Naive thymus-derived CD8-positive, alpha-beta T cell (primary cell): ENCODE measurements at regions not wholly inside any gene's neighbourhood (a gene's known extent, or its start where the extent isn't known, plus 50 kb on each side); places are given as distances from the start of the nearest gene placed in this dataset.
A peak's percentile ranks its signal among the peaks of the same experiment; 100 is the strongest.

Experiments
- ATAC-seq, 2 donors: fragments of 150-1000 bp; cut with Tn5 transposase in 1 of 2; sonication (Bioruptor Pico), chemical (Tn5 transposase) in 1 of 2; 1 replicate in 1 of 2; 2 replicates in 1 of 2; pipeline ENCODE4 v1.10.0; 2021; ENCODE audit warnings: mild to moderate bottlenecking in 2 of 2, moderate library complexity in 2 of 2
- POLR2A ChIA-PET: fragments of 350-600 bp; sonication (Branson Sonifier 250); formaldehyde crosslinking; loops from one replicate; lab custom pipeline; 2021; ENCODE audit warnings: antibody characterized with exemption; lab: Charles Lee
- DNase-seq, 10 donors: peaks; one replicate each; pipeline versions ENCODE4 v3.0.0 to v3.0.0-alpha.2; 2020 to 2022
- H3K27ac Mint-ChIP-seq, 10 donors: one replicate each; pipeline ENCODE4 v1.8.0; 2020 to 2022; ENCODE audit warnings: mild to moderate bottlenecking in 10 of 10, mixed read lengths in 10 of 10, moderate library complexity in 4 of 10, inconsistent platforms in 1 of 10
- H3K27me3 Mint-ChIP-seq, 5 donors: one replicate each; pipeline ENCODE4 v1.8.0; 2021 to 2022; ENCODE audit warnings: mixed read lengths in 5 of 5
- H3K36me3 Mint-ChIP-seq, 3 donors: one replicate each; pipeline ENCODE4 v1.8.0; 2020 to 2022; ENCODE audit warnings: mixed read lengths in 3 of 3, mild to moderate bottlenecking in 2 of 3, inconsistent platforms in 1 of 3
- H3K4me1 Mint-ChIP-seq, 4 donors: one replicate each; pipeline ENCODE4 v1.8.0; 2021 to 2022; ENCODE audit warnings: mixed read lengths in 4 of 4
- H3K4me3 Mint-ChIP-seq, 10 donors: one replicate each; pipeline ENCODE4 v1.8.0; 2020 to 2022; ENCODE audit warnings: mild to moderate bottlenecking in 10 of 10, mixed read lengths in 10 of 10, moderate library complexity in 6 of 10, inconsistent platforms in 1 of 10
- H3K9me3 Mint-ChIP-seq, 9 donors: one replicate each; pipeline ENCODE4 v1.8.0; 2020 to 2022; ENCODE audit warnings: mixed read lengths in 9 of 9, mild to moderate bottlenecking in 3 of 9, inconsistent platforms in 1 of 9, moderate library complexity in 1 of 9

DNA sequence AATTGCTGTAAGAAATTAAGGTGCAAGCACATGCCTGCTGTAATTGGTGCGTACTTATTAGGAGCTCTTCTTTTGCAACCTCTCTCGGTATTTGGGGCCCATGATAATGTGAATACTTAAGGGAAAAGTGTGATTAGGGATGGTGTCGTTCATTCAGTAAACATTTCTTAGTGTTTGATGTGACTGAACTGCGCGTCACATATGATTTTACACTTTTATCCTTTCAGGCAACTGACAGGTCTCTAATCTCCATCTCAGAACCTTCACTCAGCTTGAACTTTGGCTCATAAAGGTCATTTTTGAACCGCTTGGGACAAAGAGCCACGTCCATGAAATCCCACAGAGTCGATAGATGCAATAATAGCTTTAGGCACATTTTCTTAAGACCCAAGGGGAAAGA lies 612.1 kb upstream of the PITX2 start:
- Mint-ChIP-seq H3K36me3 (no peaks in the 10 kb centered on the region), H3K4me1 (no peaks in the 10 kb centered on the region), H3K4me3 (no peak overlapping the region), H3K27me3 (no peaks in the 10 kb centered on the region), H3K9me3 (peaks cover 0 to 26% (median 0%) of the 10 kb centered on the region in 9 donors), H3K27ac (no peak overlapping the region)
- no peak for DNase-seq
- no peak for ATAC-seq
- POLR2A ChIA-PET, result no interaction called here

DNA sequence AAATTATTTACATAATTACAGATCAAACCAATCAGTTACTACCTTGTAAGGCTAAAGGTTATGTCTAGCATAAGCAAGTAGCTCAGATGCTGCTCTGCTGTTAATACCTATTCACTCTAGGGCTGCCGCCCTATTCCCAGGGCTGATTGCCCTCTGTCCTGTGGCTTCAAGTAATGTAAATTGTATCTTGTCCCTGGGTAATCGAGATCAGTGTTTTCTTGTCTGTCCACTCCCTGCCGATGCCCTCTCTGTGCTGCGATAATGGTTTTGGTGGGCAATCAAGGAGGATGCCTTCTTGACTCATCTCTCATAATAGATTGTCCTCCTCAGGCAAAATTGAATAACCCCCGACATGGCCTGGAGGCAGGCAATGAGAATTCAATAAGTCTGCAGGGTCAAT lies 641.0 kb upstream of the PITX2 start:
- ATAC-seq (no peak), DNase-seq (no peak)
- no peaks in the 10 kb centered on the region for H3K4me1 Mint-ChIP-seq
- no peaks in the 10 kb centered on the region for H3K27me3 Mint-ChIP-seq
- POLR2A ChIA-PET, result no interaction called here
- no peak overlapping the region for H3K27ac Mint-ChIP-seq
- H3K36me3 Mint-ChIP-seq, result no peaks in the 10 kb centered on the region
- no peak overlapping the region for H3K4me3 Mint-ChIP-seq
- peaks cover 0 to 4% (median 0%) of the 10 kb centered on the region in 9 donors for H3K9me3 Mint-ChIP-seq

DNA sequence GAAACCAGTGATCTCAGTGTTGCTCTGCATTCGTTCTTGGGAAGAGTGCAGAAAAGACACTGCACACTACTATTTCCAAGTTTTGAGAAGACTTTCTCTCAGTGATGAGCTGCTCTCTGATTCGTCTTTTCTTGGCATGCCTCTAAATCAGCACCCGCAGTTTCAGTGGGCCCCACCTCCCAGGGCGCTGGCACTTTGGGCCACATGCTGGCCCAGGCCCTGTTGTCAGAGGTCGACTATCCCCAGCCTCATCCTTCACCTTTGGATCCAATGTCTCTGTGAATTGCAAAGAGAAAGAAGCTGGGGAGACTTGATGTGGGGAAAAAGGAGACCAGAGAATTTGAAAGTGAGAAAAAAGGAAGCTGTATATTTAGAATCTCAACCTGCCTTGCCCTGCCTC lies 644.1 kb upstream of the PITX2 start:
- H3K4me1 Mint-ChIP-seq, result no peaks in the 10 kb centered on the region
- ATAC-seq (no peak), DNase-seq (no peak)
- POLR2A ChIA-PET, result no interaction called here
- no peaks in the 10 kb centered on the region for H3K36me3 Mint-ChIP-seq
- no peak overlapping the region for H3K27ac Mint-ChIP-seq
- H3K4me3 Mint-ChIP-seq, result no peak overlapping the region
- peaks cover 0 to 4% (median 0%) of the 10 kb centered on the region in 9 donors for H3K9me3 Mint-ChIP-seq
- no peaks in the 10 kb centered on the region for H3K27me3 Mint-ChIP-seq

DNA sequence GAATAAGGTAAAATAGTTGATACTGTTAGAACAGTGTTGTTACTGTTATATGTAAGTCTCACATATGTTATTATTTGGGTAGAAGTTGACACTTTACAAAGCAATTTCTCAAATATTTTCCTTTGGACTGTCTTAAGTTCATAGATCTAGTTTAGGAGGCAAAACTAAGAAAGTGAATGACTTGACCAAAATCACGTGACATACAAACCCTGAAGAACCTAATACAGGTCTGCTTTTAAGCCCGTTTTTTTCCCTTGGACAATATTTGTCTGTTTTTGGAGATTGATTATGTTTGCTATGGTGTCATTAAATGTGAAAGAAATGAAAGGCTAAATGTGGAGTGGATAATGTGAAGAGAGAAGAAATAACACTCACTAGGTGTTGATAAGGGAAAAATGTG lies 644.9 kb upstream of the PITX2 start:
- POLR2A ChIA-PET, result no interaction called here
- Mint-ChIP-seq H3K36me3 (no peaks in the 10 kb centered on the region), H3K27me3 (no peaks in the 10 kb centered on the region)

DNA sequence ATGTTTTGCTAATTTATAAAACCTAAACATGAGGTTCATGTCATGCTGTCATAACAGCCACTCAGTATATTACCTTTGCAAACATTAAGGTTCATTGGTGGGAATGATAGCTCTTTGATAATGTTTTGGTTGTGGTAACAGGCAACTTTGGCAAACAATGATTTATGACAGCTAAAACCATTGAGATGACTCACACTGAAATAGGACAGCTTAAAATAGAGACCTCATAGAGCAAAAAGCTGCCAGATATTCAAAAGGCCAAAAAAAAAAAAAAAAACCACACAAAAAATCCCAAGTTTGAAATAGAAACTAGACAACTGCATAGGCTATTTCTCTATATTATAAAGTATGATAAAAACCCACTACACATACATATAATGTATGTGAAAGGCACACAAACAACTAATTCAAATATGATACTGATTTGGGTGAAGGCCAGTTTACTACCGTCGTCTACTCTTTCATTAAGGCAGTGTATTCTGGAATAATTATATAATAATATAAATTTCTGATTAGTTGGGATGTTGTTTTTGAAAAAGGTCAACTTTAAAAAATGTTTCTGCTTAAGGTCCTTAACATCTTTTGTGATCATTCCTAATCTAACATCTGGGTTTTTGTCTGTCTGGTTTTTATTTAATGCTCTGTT lies 646.0 kb upstream of the PITX2 start:
- DNase-seq (no peak), ATAC-seq (no peak)
- Mint-ChIP-seq H3K27ac (no peak overlapping the region), H3K4me1 (no peaks in the 10 kb centered on the region), H3K4me3 (no peak overlapping the region), H3K27me3 (no peaks in the 10 kb centered on the region), H3K36me3 (no peaks in the 10 kb centered on the region), H3K9me3 (peaks cover 0 to 4% (median 0%) of the 10 kb centered on the region in 9 donors)
- POLR2A ChIA-PET, result no interaction called here

More for the DNA sequence above, 644.9 kb upstream of the PITX2 start:
- Mint-ChIP-seq H3K4me3 (no peak overlapping the region), H3K4me1 (no peaks in the 10 kb centered on the region), H3K27ac (no peak overlapping the region), H3K9me3 (peaks cover 0 to 4% (median 0%) of the 10 kb centered on the region in 9 donors)
- DNase-seq (no peak), ATAC-seq (no peak)

DNA sequence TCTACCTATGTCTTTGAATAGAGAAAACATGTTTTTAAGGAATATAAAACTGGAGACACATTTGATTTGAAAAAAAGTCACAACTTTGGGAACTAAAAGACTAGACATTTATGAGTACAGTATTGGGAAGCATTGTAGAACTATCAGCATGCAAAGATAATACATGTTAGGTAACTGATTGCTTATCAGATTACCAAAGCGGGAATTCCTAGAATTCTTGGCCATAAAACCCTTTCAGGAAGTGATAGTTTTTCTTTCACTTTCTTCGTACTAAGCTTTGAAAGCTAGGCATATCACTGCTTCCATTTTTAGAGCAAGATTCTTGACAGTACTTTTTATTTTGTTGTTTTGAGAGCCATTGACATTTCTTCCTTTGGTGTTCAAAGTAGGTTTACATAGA lies 646.6 kb upstream of the PITX2 start:
- POLR2A ChIA-PET, result no interaction called here
- ATAC-seq, result no peak
- no peaks in the 10 kb centered on the region for H3K27me3 Mint-ChIP-seq

DNA sequence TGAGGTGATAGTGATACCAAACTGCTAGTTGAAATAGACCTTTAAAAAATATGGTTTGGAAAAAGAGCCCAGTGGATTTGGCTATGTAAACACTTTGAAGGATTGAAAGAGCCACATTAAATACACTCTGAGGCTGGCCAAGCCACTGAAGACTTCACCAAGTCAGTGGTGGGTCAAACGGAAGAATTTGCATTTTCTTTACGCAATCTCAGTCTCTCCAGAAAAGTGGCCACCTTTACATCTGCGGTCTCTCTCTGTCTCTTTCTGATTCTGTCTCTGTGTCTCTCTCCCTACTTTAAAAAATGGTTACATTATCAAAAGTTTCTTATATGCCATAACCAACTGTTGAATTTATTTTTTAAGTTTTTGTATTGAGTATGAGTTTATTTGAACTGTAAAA lies 651.2 kb upstream of the PITX2 start:
- H3K4me1 Mint-ChIP-seq, result no peaks in the 10 kb centered on the region
- DNase-seq (no peak), ATAC-seq (no peak)
- H3K27ac Mint-ChIP-seq, result no peak overlapping the region
- no peak overlapping the region for H3K4me3 Mint-ChIP-seq
- H3K36me3 Mint-ChIP-seq, result no peaks in the 10 kb centered on the region
- POLR2A ChIA-PET, result no interaction called here
- peaks cover 0 to 14% (median 0%) of the 10 kb centered on the region in 9 donors for H3K9me3 Mint-ChIP-seq
- H3K27me3 Mint-ChIP-seq, result no peaks in the 10 kb centered on the region

More for the DNA sequence above, 646.6 kb upstream of the PITX2 start:
- Mint-ChIP-seq H3K4me1 (no peaks in the 10 kb centered on the region), H3K4me3 (no peak overlapping the region), H3K27ac (no peak overlapping the region), H3K9me3 (peaks cover 0 to 4% (median 0%) of the 10 kb centered on the region in 9 donors), H3K36me3 (no peaks in the 10 kb centered on the region)
- no peak for DNase-seq

DNA sequence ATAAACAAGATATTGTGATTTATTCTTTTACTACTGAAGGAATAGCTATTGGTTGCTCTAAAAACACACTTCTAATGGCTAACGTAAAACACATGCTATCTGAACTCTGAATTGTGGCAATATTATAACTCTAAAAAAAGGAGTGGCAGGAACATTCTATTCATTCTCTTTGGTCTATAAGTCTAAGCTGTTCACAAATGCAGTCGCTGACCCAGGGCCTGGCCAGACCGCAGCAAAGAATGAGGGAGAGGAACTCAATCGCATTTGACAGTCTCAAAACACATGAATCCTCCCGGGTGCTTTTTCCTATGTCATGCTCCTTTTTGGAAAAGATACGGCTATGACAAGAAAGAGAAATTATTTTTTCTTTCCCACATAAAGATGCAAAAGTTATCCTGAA lies 651.6 kb upstream of the PITX2 start:
- Mint-ChIP-seq H3K4me1 (no peaks in the 10 kb centered on the region), H3K27me3 (no peaks in the 10 kb centered on the region), H3K27ac (no peak overlapping the region), H3K9me3 (peaks cover 0 to 14% (median 0%) of the 10 kb centered on the region in 9 donors), H3K36me3 (no peaks in the 10 kb centered on the region), H3K4me3 (no peak overlapping the region)
- DNase-seq (no peak), ATAC-seq (no peak)
- POLR2A ChIA-PET, result no interaction called here

DNA sequence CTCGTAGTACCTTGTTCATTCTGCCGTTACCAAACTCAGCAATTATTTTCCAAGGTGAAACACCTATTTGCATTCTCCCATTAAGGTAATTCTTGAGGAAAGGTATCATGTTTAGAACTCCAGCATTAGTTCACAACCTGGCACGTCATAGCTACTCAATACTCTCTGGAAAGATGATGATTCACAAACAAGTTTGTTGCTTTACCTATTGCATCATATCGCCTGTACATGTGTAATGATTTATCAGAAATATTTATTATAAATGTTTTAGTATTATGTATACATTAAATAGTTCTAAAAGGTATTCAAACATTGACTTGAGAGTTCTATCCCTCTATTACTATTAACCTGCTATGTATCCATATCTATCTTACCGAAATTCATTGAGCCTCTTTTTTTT lies 658.3 kb upstream of the PITX2 start:
- H3K4me3 Mint-ChIP-seq, result no peak overlapping the region
- H3K36me3 Mint-ChIP-seq, result no peaks in the 10 kb centered on the region
- H3K27ac Mint-ChIP-seq, result no peak overlapping the region
- H3K9me3 Mint-ChIP-seq, result peaks cover 0 to 24% (median 0%) of the 10 kb centered on the region in 9 donors
- no peaks in the 10 kb centered on the region for H3K4me1 Mint-ChIP-seq
- peaks cover 0 to 5% (median 3%) of the 10 kb centered on the region in 5 donors for H3K27me3 Mint-ChIP-seq
- no peak for ATAC-seq
- POLR2A ChIA-PET, result no interaction called here
- no peak for DNase-seq

DNA sequence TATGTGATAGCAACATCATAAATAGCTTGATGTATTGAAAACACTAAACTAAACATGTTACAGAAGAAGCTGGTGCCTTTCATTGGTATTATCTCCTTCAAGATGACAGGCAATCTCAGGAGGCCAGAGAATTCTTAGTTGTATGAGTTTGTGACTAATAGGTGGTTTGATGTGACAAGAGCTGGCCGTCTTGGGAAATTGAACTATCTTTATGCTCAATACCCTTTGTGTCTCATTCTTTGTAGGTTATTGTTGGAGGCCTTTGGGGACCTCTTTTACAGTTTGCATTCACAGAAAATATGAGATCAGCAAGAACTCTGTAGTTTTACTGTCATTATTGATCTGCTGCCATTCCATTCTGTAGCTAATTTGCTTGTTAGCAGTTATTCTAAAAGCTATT lies 659.2 kb upstream of the PITX2 start:
- ATAC-seq (no peak), DNase-seq (no peak)
- POLR2A ChIA-PET, result no interaction called here
- H3K4me1 Mint-ChIP-seq, result no peaks in the 10 kb centered on the region
- H3K27me3 Mint-ChIP-seq, result peaks cover 0 to 5% (median 3%) of the 10 kb centered on the region in 5 donors
- no peak overlapping the region for H3K4me3 Mint-ChIP-seq
- H3K27ac Mint-ChIP-seq, result no peak overlapping the region
- H3K9me3 Mint-ChIP-seq, result peaks cover 0 to 24% (median 0%) of the 10 kb centered on the region in 9 donors
- no peaks in the 10 kb centered on the region for H3K36me3 Mint-ChIP-seq

DNA sequence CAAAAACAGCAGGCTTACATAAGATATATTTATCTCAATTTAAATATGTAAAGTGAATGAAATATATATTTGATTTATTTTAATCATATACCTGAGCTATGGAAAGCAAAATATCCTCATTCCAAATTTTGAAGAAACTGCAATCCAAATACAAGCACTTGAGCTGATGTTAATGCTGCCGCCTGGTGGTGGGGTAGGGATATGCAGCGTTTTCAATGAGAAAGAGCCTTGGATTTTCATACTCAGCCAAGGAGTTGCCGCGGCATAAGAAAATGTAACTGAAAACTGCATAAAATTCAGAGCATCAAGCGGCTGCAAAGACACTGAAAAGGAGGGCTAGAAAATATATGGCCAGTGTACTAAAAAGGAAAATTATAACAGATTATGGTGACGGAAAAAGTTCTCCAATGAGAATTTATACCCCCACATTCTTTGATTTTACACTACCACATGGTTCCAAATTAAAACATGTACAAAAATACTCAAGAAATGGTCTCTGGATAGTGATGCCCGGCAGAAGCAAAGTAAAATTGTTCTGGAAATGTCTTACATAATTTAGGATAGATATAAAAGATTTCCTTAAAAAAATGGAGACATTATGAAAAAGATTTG lies 660.3 kb upstream of the PITX2 start:
- Mint-ChIP-seq H3K36me3 (no peaks in the 10 kb centered on the region), H3K4me1 (no peaks in the 10 kb centered on the region), H3K27ac (no peak overlapping the region), H3K4me3 (no peak overlapping the region), H3K9me3 (peaks cover 0 to 13% (median 0%) of the 10 kb centered on the region in 9 donors), H3K27me3 (peaks cover 0 to 5% (median 3%) of the 10 kb centered on the region in 5 donors)
- DNase-seq (peak in 2 of 10 donors; percentile 1 to 2), ATAC-seq (no peak)
- POLR2A ChIA-PET, result no interaction called here

DNA sequence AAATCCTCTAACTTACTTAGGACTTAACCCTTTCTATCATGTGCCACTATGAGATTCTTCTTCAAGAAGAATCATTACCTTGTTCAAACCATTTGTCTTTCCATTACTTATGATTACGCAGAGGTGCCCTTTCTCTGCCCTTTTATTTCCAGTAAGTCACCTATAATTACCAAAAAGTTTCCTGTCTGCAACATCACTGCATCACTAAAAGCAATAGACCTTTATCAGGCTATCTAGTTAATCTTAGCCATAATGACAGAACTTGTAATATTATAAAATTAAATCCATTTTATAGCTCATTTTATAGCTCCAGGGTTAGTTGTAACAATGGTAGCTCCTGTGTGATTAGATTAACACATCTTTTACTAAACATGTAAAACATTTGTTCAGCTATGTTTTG lies 673.6 kb upstream of the PITX2 start:
- Mint-ChIP-seq H3K4me1 (no peaks in the 10 kb centered on the region), H3K27me3 (no peaks in the 10 kb centered on the region), H3K27ac (no peak overlapping the region), H3K4me3 (no peak overlapping the region), H3K9me3 (peaks cover 0 to 7% (median 4%) of the 10 kb centered on the region in 9 donors), H3K36me3 (no peaks in the 10 kb centered on the region)
- ATAC-seq (no peak), DNase-seq (no peak)
- POLR2A ChIA-PET, result no interaction called here

DNA sequence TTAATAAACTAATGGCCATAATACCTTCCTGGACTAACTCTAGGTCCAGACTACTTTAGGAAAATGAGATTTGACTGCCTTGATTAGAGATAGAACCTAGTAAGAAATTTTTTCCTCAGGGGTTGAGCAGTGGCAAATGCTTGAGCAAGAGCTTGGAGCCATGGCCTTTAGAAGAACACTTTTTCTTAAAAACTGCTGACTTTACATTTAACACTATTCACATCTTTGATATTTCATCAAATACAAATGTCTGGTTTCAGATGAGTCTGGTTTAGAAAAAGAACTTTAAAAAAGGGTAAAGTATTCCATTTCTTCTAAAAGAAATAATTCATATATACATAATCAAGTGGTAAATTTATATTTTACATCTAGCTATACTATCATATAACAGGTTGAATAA lies 680.9 kb upstream of the PITX2 start:
- Mint-ChIP-seq H3K9me3 (peaks cover 2 to 31% (median 5%) of the 10 kb centered on the region in 9 donors), H3K27ac (no peak overlapping the region), H3K27me3 (no peaks in the 10 kb centered on the region), H3K4me3 (no peak overlapping the region), H3K36me3 (peaks cover 0 to 5% (median 0%) of the 10 kb centered on the region in 3 donors), H3K4me1 (no peaks in the 10 kb centered on the region)
- ATAC-seq (no peak), DNase-seq (no peak)
- POLR2A ChIA-PET, result no interaction called here

DNA sequence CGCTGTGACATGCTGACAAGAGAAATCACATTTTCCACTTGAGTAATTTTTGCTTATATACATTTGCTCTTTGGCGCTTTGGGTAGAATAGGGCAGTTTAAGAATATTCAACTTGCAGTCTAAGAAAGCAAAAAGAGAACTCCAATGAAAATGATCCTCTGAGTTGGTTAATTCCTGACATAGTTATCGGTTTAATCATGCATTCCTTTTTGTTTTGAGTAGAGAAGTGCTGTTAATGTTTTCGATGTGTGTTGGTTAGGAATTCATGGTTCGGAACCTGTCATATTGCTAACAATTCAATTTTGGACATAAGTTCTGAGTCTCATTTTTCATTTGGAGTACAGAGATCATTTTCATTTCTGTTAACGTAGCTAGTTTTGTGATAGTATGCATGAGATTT lies 700.6 kb upstream of the PITX2 start:
- H3K27ac Mint-ChIP-seq, result no peak overlapping the region
- ATAC-seq, result no peak
- H3K9me3 Mint-ChIP-seq, result peaks cover 0 to 10% (median 0%) of the 10 kb centered on the region in 9 donors
- H3K4me3 Mint-ChIP-seq, result no peak overlapping the region
- no peaks in the 10 kb centered on the region for H3K4me1 Mint-ChIP-seq
- POLR2A ChIA-PET, result no interaction called here
- H3K36me3 Mint-ChIP-seq, result no peaks in the 10 kb centered on the region
- peaks cover 0 to 1% (median 0%) of the 10 kb centered on the region in 5 donors for H3K27me3 Mint-ChIP-seq
- no peak for DNase-seq
